TTC549 (cell line): ENCODE measurements at regions not wholly inside any gene's neighbourhood (a gene's known extent, or its start where the extent isn't known, plus 50 kb on each side); places are given as distances from the start of the nearest gene placed in this dataset.
"Not testable (repeated sequence)": the region's sequence is repeated elsewhere in the genome, so short reads cannot be mapped to it uniquely, and the experiment has no call there.

Experiments
- FAIRE-seq: peaks from 2 replicates; lab custom pipeline; 2012; peaks lifted over from hg19 to GRCh38; lab: Jason Lieb, UNC

- no peak for FAIRE-seq
These were observed 658.1 kb upstream of the CHD1 start for GRCh38 chr5:99586878-99587277.

GRCh38 chr5:99581204-99581603 lies 652.4 kb upstream of the CHD1 start:
- not testable (repeated sequence) for FAIRE-seq

GRCh38 chr5:99562937-99563627 lies 634.3 kb upstream of the CHD1 start:
- FAIRE-seq, result not testable (repeated sequence)

- no peak for FAIRE-seq
These were observed 624.5 kb upstream of the CHD1 start for GRCh38 chr5:99553211-99553810.

GRCh38 chr5:99544356-99544755 lies 615.5 kb upstream of the CHD1 start:
- no peak for FAIRE-seq

GRCh38 chr5:99543841-99544240 lies 615.0 kb upstream of the CHD1 start:
- no peak for FAIRE-seq

GRCh38 chr5:99534241-99534640 lies 605.4 kb upstream of the CHD1 start:
- not testable (repeated sequence) for FAIRE-seq

- not testable (repeated sequence) for FAIRE-seq
These were observed 592.9 kb upstream of the CHD1 start for GRCh38 chr5:99521666-99522065.

- not testable (repeated sequence) for FAIRE-seq
These were observed 587.2 kb upstream of the CHD1 start for GRCh38 chr5:99515864-99516490.

- not testable (repeated sequence) for FAIRE-seq
These were observed 581.5 kb upstream of the CHD1 start for GRCh38 chr5:99510237-99510866.

GRCh38 chr5:99509064-99509463 lies 580.3 kb upstream of the CHD1 start:
- FAIRE-seq, result not testable (repeated sequence)

GRCh38 chr5:99495456-99495855 lies 566.6 kb upstream of the CHD1 start:
- not testable (repeated sequence) for FAIRE-seq

- not testable (repeated sequence) for FAIRE-seq
These were observed 549.6 kb upstream of the CHD1 start for GRCh38 chr5:99478450-99478849.

GRCh38 chr5:99473328-99473727 lies 544.5 kb upstream of the CHD1 start:
- FAIRE-seq, result not testable (repeated sequence)

- FAIRE-seq, result not testable (repeated sequence)
These were observed 542.9 kb upstream of the CHD1 start for GRCh38 chr5:99471726-99472125.

GRCh38 chr5:99471178-99471577 lies 542.4 kb upstream of the CHD1 start:
- FAIRE-seq, result not testable (repeated sequence)

GRCh38 chr5:99470636-99471035 lies 541.8 kb upstream of the CHD1 start:
- FAIRE-seq, result not testable (repeated sequence)

- FAIRE-seq, result no peak
These were observed 531.9 kb upstream of the CHD1 start for GRCh38 chr5:99460701-99461100.

- no peak for FAIRE-seq
These were observed 524.4 kb upstream of the CHD1 start for GRCh38 chr5:99453196-99453595.

GRCh38 chr5:99449786-99450185 lies 521.0 kb upstream of the CHD1 start:
- FAIRE-seq, result no peak

GRCh38 chr5:99445805-99446204 lies 517.0 kb upstream of the CHD1 start:
- no peak for FAIRE-seq

- no peak for FAIRE-seq
These were observed 512.4 kb upstream of the CHD1 start for GRCh38 chr5:99441235-99441634.

GRCh38 chr5:99438619-99439018 lies 509.8 kb upstream of the CHD1 start:
- no peak for FAIRE-seq
